Right atrium auricular region (tissue), 2 donors: ENCODE measurements at regions not wholly inside any gene's neighbourhood (a gene's known extent, or its start where the extent isn't known, plus 50 kb on each side); places are given as distances from the start of the nearest gene placed in this dataset.

Source experiments
- DNase-seq: peaks from one replicate; pipeline ENCODE4 v3.0.0-alpha.2; 2019; ENCODE audit warnings: low spot score
- H3K27ac ChIP-seq, 2 donors: fragments of 200-600 bp; sonication (generic); 1 replicate in 1 of 2; 2 replicates in 1 of 2; pipeline ENCODE4 v1.5.1; 2016 to 2019
- H3K27me3 ChIP-seq, 2 donors: fragments of 200-600 bp; sonication (generic); one replicate each; pipeline versions ENCODE4 v1.5.1 to v1.6.0; 2017 to 2019
- H3K36me3 ChIP-seq: fragments of 200-600 bp; sonication (generic); one replicate; pipeline ENCODE4 v1.5.1; 2016
- H3K4me1 ChIP-seq, 2 donors: fragments of 200-600 bp; sonication (generic); one replicate each; pipeline versions ENCODE4 v1.5.1 to v1.6.0; 2017 to 2019
- H3K4me3 ChIP-seq, 2 donors: fragments of 200-600 bp; sonication (generic); 1 replicate in 1 of 2; 2 replicates in 1 of 2; pipeline ENCODE4 v1.5.1; 2017 to 2019; ENCODE audit warnings: mild to moderate bottlenecking in 1 of 2, moderate library complexity in 1 of 2
- H3K9me3 ChIP-seq, 2 donors: fragments of 200-600 bp; sonication (generic); one replicate each; pipeline ENCODE4 v1.5.1; 2019
- TF ChIP-seq, protein P1 (sequence below), 2 donors: fragments of 200-600 bp; sonication (generic); IDR thresholded peaks; one replicate each; pipeline ENCODE4 v1.5.1; 2019; ENCODE audit warnings: antibody characterized with exemption in 2 of 2

DNA sequence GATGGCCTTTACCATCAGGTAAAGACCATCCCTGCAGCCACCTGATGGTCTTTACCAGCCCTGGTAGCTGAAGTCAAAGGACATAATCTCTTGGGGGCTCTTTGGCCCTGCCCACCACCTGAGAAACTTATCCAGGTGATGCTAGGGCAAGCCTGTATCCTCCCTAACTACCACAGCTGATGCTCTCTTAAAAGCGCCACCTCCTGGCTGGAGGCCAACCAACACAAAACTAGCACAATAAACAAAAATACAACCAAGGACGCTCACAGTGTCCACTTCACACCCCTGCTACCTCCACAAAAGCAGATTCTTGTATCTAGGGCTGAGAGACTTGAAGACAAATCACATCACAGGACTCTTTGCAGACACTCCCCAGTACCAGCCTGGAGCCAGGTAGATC lies 357.1 kb upstream of the POU3F1 start:
- no peak for DNase-seq
- TF ChIP-seq, protein P1, sequence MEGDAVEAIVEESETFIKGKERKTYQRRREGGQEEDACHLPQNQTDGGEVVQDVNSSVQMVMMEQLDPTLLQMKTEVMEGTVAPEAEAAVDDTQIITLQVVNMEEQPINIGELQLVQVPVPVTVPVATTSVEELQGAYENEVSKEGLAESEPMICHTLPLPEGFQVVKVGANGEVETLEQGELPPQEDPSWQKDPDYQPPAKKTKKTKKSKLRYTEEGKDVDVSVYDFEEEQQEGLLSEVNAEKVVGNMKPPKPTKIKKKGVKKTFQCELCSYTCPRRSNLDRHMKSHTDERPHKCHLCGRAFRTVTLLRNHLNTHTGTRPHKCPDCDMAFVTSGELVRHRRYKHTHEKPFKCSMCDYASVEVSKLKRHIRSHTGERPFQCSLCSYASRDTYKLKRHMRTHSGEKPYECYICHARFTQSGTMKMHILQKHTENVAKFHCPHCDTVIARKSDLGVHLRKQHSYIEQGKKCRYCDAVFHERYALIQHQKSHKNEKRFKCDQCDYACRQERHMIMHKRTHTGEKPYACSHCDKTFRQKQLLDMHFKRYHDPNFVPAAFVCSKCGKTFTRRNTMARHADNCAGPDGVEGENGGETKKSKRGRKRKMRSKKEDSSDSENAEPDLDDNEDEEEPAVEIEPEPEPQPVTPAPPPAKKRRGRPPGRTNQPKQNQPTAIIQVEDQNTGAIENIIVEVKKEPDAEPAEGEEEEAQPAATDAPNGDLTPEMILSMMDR (IDR thresholded peaks at IDR 0.05), result no peak
- Histone ChIP-seq H3K9me3 (peaks cover 0 to 15% of the 10 kb centered on the region in 2 donors), H3K27me3 (no peaks in the 10 kb centered on the region), H3K36me3 (no peaks in the 10 kb centered on the region), H3K4me1 (no peaks in the 10 kb centered on the region), H3K27ac (no peak overlapping the region), H3K4me3 (no peak overlapping the region)

DNA sequence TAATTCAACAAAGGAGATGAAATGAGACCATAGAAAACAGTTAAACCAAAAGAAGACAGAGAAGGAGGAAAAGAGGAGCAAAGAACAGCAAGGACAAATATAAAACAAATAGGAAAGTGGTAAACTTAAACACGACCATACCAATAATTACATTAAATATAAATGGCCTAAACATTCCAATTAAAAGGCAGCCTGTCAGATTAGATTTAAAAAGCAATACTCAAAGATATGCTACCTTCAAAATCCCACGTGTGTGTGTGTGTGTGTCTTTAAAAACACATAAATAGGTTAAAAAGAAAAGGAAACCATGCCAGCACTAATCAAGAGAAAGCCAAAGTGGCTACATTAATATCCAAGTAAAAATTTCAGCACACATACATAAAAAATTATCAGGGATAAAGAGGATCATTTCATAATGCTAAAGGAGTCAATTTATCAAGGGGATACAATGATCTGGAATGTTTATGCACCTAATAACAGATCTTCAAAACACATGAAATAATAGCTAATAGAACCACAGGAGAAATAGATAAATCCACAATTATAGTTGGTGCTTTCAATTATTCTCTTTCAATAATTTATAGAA lies 355.7 kb upstream of the POU3F1 start:
- no peak overlapping the region for H3K4me3 ChIP-seq
- DNase-seq, result no peak
- H3K27ac ChIP-seq, result no peak overlapping the region

GRCh38 chr1:38396606-38397005 lies 350.0 kb upstream of the POU3F1 start:
- no peaks in the 10 kb centered on the region for H3K27me3 ChIP-seq
- no peak for DNase-seq
- no peaks in the 10 kb centered on the region for H3K36me3 ChIP-seq
- H3K4me1 ChIP-seq, result no peaks in the 10 kb centered on the region
- H3K4me3 ChIP-seq, result no peak overlapping the region
- peaks cover 0 to 25% of the 10 kb centered on the region in 2 donors for H3K9me3 ChIP-seq
- TF ChIP-seq, protein P1 (IDR thresholded peaks at IDR 0.05), result no peak
- H3K27ac ChIP-seq, result no peak overlapping the region

More for the DNA sequence above, 355.7 kb upstream of the POU3F1 start:
- TF ChIP-seq, protein P1 (IDR thresholded peaks at IDR 0.05), result no peak
- Histone ChIP-seq H3K36me3 (no peaks in the 10 kb centered on the region), H3K27me3 (no peaks in the 10 kb centered on the region), H3K9me3 (peaks cover 0 to 19% of the 10 kb centered on the region in 2 donors), H3K4me1 (no peaks in the 10 kb centered on the region)

DNA sequence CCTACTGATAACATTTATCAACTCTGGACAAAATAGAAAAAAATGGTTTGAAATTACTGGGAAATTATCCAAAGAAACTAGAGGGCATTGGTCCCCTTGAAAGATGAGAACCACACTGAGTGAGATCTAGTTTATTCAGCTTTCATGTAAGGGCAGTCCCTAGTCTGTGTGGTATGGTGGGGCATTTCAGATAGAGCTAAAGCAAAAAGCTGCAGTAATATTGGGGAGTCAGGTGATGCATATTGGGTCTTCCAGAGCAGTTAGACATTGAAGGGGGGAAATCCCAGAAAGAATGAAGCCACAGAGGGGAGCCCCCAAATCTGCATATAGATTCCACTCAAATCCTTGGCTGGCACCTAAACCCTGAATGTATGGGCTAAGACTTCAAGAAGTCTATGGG lies 347.7 kb upstream of the POU3F1 start:
- DNase-seq, result no peak
- Histone ChIP-seq H3K27ac (no peak overlapping the region), H3K9me3 (peaks cover 0 to 34% of the 10 kb centered on the region in 2 donors), H3K4me3 (no peak overlapping the region), H3K27me3 (no peaks in the 10 kb centered on the region), H3K4me1 (no peaks in the 10 kb centered on the region), H3K36me3 (no peaks in the 10 kb centered on the region)
- TF ChIP-seq, protein P1 (IDR thresholded peaks at IDR 0.05), result no peak

- peaks cover 0 to 41% of the 10 kb centered on the region in 2 donors for H3K9me3 ChIP-seq
- no peak overlapping the region for H3K4me3 ChIP-seq
- H3K27ac ChIP-seq, result no peak overlapping the region
- TF ChIP-seq, protein P1 (IDR thresholded peaks at IDR 0.05), result no peak
- DNase-seq, result no peak
- no peaks in the 10 kb centered on the region for H3K36me3 ChIP-seq
- H3K27me3 ChIP-seq, result no peaks in the 10 kb centered on the region
- no peaks in the 10 kb centered on the region for H3K4me1 ChIP-seq
Measured at GRCh38 chr1:38392861-38393260, 346.3 kb upstream of the POU3F1 start.

- Histone ChIP-seq H3K27me3 (no peaks in the 10 kb centered on the region), H3K4me3 (no peak overlapping the region), H3K4me1 (no peaks in the 10 kb centered on the region), H3K36me3 (no peaks in the 10 kb centered on the region), H3K9me3 (no peaks in the 10 kb centered on the region), H3K27ac (no peak overlapping the region)
- no peak for DNase-seq
- TF ChIP-seq, protein P1 (IDR thresholded peaks at IDR 0.05), result no peak
Measured at GRCh38 chr1:38381256-38381655, 334.7 kb upstream of the POU3F1 start.
